Liver (tissue), 3 donors: ENCODE measurements at regions not wholly inside any gene's neighbourhood (a gene's known extent, or its start where the extent isn't known, plus 50 kb on each side); places are given as distances from the start of the nearest gene placed in this dataset.

Experiments
- HNF4A ChIP-seq, 2 donors: conservative IDR thresholded peaks; 2 replicates each; pipeline ENCODE4 v1.6.1; 2016; ENCODE audit warnings: antibody characterized with exemption in 2 of 2, mild to moderate bottlenecking in 2 of 2
- JUND ChIP-seq, 2 donors: IDR thresholded peaks; 2 replicates each; pipeline ENCODE4 v1.6.1; 2016; ENCODE audit warnings: antibody characterized with exemption in 2 of 2
- RXRA ChIP-seq, 2 donors: IDR thresholded peaks; 2 replicates each; pipeline ENCODE4 v1.6.1; 2017 to 2018; ENCODE audit warnings: antibody characterized with exemption in 2 of 2, mild to moderate bottlenecking in 1 of 2
- TAF1 ChIP-seq: conservative IDR thresholded peaks from 2 replicates; pipeline ENCODE4 v1.6.1; 2016; ENCODE audit warnings: antibody characterized with exemption, mild to moderate bottlenecking
- YY1 ChIP-seq: IDR thresholded peaks from 2 replicates; pipeline ENCODE4 v1.6.1; 2016; ENCODE audit warnings: antibody characterized with exemption, mild to moderate bottlenecking
- TF ChIP-seq, protein P1 (sequence below): fragments of 150-350 bp; IDR thresholded peaks from 2 replicates; pipeline ENCODE4 v1.5.1; 2017; ENCODE audit warnings: improper control_type of control experiment, low read depth, low read length; ENCODE audit not compliant: missing input control
- TF ChIP-seq, protein P2 (sequence below): IDR thresholded peaks from 2 replicates; pipeline ENCODE4 v1.6.1; 2016; ENCODE audit warnings: antibody characterized with exemption
- donor health status: healthy.
- donor health status: healthy.

DNA sequence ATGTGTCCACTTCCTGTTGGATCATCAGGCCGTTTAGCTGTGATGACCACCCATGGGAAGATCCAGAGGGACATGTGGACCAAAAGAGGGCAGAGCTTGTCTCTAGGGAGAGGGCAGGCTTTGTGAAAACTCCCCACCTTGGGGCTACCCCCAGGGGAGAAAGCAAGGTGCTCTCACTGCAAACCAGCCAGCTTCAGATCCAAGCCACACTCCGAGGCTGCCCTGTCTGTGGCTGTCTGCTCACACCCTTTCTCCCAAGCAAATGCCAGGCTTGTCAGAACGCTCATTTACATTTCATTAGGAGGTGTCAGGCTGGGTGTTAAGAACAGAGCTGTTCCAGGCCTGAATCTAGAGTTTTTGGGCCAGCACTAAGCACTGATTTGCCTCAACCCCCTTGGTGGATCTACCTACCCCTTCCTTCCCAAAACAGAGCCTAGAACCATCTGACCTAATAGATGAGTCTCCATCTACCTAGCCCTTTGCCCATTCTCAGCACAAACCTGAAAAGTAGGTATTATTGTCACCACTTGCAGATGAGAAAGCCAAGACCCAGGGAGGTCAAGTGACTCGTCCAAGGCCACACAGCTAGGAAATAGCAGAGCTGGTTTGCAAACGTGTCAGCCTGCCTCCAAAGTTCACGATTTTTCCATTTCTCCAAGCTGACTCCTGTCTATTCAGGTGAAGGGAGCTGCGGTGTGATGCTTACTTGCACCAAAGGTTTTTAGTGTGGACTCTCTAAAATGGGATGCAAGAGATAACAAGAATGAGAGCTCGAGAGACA, 130.9 kb downstream of the EMX2 start:
- TF ChIP-seq, protein P1, sequence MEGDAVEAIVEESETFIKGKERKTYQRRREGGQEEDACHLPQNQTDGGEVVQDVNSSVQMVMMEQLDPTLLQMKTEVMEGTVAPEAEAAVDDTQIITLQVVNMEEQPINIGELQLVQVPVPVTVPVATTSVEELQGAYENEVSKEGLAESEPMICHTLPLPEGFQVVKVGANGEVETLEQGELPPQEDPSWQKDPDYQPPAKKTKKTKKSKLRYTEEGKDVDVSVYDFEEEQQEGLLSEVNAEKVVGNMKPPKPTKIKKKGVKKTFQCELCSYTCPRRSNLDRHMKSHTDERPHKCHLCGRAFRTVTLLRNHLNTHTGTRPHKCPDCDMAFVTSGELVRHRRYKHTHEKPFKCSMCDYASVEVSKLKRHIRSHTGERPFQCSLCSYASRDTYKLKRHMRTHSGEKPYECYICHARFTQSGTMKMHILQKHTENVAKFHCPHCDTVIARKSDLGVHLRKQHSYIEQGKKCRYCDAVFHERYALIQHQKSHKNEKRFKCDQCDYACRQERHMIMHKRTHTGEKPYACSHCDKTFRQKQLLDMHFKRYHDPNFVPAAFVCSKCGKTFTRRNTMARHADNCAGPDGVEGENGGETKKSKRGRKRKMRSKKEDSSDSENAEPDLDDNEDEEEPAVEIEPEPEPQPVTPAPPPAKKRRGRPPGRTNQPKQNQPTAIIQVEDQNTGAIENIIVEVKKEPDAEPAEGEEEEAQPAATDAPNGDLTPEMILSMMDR: no peak
- TF ChIP-seq TAF1: no peak
- no peak for TF ChIP-seq JUND (IDR thresholded peaks at IDR 0.05)
- TF ChIP-seq, protein P2, sequence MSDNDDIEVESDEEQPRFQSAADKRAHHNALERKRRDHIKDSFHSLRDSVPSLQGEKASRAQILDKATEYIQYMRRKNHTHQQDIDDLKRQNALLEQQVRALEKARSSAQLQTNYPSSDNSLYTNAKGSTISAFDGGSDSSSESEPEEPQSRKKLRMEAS: no peak
- no peak for TF ChIP-seq RXRA (IDR thresholded peaks at IDR 0.05)
- no peak for TF ChIP-seq HNF4A (conservative IDR thresholded peaks at IDR 0.05)
- TF ChIP-seq YY1: no peak
